ENCODE measurements at regions not wholly inside any gene's neighbourhood (a gene's known extent, or its start where the extent isn't known, plus 50 kb on each side); places are given as distances from the start of the nearest gene placed in this dataset.

- no peak overlapping the region for H4K91ac ChIP-seq (replicated peaks; ENCODE audit: insufficient read length, low read length)
- DNase-seq (ENCODE audit: low read depth in 1 of 2, low spot score in 2 of 2) (no peak), FAIRE-seq (no peak)
- no peaks in the 10 kb centered on the region for H4K20me1 ChIP-seq (replicated peaks in 1 of 2; ENCODE audit: control insufficient read depth in 1 of 2, insufficient read depth in 2 of 2, low read length in 2 of 2)
- H2BK120ac ChIP-seq (replicated peaks; ENCODE audit: low read depth, low read length), result no peak overlapping the region
- no peaks in the 10 kb centered on the region for H3K23me2 ChIP-seq (ENCODE audit: low read depth, low read length)
- H2BK5ac ChIP-seq (ENCODE audit: low read depth, low read length), result no peak overlapping the region
- no peaks in the 10 kb centered on the region for H3K79me1 ChIP-seq (ENCODE audit: low read depth, low read length)
- no peak overlapping the region for H3K23ac ChIP-seq (ENCODE audit: insufficient read length)
- no peak overlapping the region for H3K18ac ChIP-seq (ENCODE audit: extremely low read depth, low read length)
- no peaks in the 10 kb centered on the region for H3K36me3 ChIP-seq (ENCODE audit: control insufficient read depth in 2 of 4, insufficient read depth in 4 of 4, low read length in 3 of 4)
- H3K4me1 ChIP-seq (replicated peaks in 1 of 4; ENCODE audit: control insufficient read depth in 3 of 4, insufficient read depth in 4 of 4, low read length in 3 of 4), result peaks cover 0 to 8% (median 0%) of the 10 kb centered on the region in 4 experiments; a peak in 2 of 7 replicates
- no peak overlapping the region for H2AK5ac ChIP-seq (ENCODE audit: low read depth, low read length)
- no peak overlapping the region for H3K9ac ChIP-seq (replicated peaks in 1 of 4; ENCODE audit: extremely low read depth in 1 of 4, low read depth in 3 of 4, low read length in 3 of 4)
- no peak overlapping the region for H4K8ac ChIP-seq (ENCODE audit: extremely low read depth, insufficient read depth, low read length)
- H3K14ac ChIP-seq (ENCODE audit: insufficient read length), result no peak overlapping the region
- TF ChIP-seq SRF (IDR thresholded peaks at IDR 0.05; ENCODE audit: low read depth, low read length) (no peak), SAP30 (IDR thresholded peaks at IDR 0.05; ENCODE audit: insufficient read depth, insufficient replicate concordance, low read length) (no peak), CTBP2 (IDR thresholded peaks at IDR 0.05; ENCODE audit: borderline replicate concordance, insufficient read depth, insufficient read length, low read length) (no peak), SP2 (IDR thresholded peaks at IDR 0.05; ENCODE audit: low read length) (no peak), CBX8 (IDR thresholded peaks at IDR 0.05; ENCODE audit: borderline replicate concordance, low read depth, low read length) (no peak), RAD21 (IDR thresholded peaks at IDR 0.05 in 1 of 2, conservative IDR thresholded peaks at IDR 0.05 in 1 of 2; ENCODE audit: low read depth in 2 of 2, low read length in 2 of 2) (no peak), GTF2F1 (IDR thresholded peaks at IDR 0.05; ENCODE audit: borderline replicate concordance, low read depth, low read length) (no peak), GABPA (IDR thresholded peaks at IDR 0.05; ENCODE audit: borderline replicate concordance, insufficient read depth, low read length) (no peak), TAF1 (IDR thresholded peaks at IDR 0.05; ENCODE audit: low read depth, low read length) (no peak)
- TF ChIP-seq, protein P1, sequence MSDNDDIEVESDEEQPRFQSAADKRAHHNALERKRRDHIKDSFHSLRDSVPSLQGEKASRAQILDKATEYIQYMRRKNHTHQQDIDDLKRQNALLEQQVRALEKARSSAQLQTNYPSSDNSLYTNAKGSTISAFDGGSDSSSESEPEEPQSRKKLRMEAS (IDR thresholded peaks at IDR 0.05), result no peak
- H3K79me2 ChIP-seq (ENCODE audit: control insufficient read depth in 1 of 2, insufficient read depth in 2 of 2, low read length in 2 of 2), result no peaks in the 10 kb centered on the region
- ChIA-PET CTCF (ENCODE audit: partially characterized antibody) (interaction anchor here (0.7 to 1.3 kb wide), 2 partner anchors 254 to 473 kb away, joined by 3 to 4 read pairs; no protein-coding TSS in a partner anchor), POLR2A (ENCODE audit: partially characterized antibody) (no interaction called here)
- no peak overlapping the region for H2BK15ac ChIP-seq (ENCODE audit: low read length)
- H2AFZ ChIP-seq (ENCODE audit: low read length), result no peak overlapping the region
- no peaks in the 10 kb centered on the region for H3K9me3 ChIP-seq (ENCODE audit: insufficient read depth in 2 of 2, low read depth in 1 of 2, low read length in 1 of 2)
- no peak overlapping the region for H3K4ac ChIP-seq (replicated peaks; ENCODE audit: insufficient read length, low read depth, low read length)
- H4K5ac ChIP-seq (ENCODE audit: insufficient read length, low read depth, low read length), result no peak overlapping the region
- no peak overlapping the region for H2BK12ac ChIP-seq (ENCODE audit: low read depth, low read length)
- no peak overlapping the region for H3K4me2 ChIP-seq (ENCODE audit: insufficient read depth in 1 of 2, low read depth in 2 of 2, low read length in 2 of 2)
- H3K27ac ChIP-seq (ENCODE audit: low read depth, low read length), result no peak overlapping the region
- H3K56ac ChIP-seq (replicated peaks; ENCODE audit: insufficient read length, low read depth, low read length), result no peak overlapping the region
- no peaks in the 10 kb centered on the region for H3K27me3 ChIP-seq (replicated peaks in 1 of 4; ENCODE audit: control insufficient read depth in 3 of 4, extremely low read depth in 1 of 4, insufficient read depth in 3 of 4, low read length in 3 of 4)
- H2BK20ac ChIP-seq (ENCODE audit: low read length), result no peak overlapping the region
- 84% methylated on average over 11 of the region's 11 CpGs; no CpG with 5 or more reads in 1 of the 2 experiments for WGBS, 2 experiments (ENCODE audit: extremely low coverage in 1 of 2, insufficient coverage in 1 of 2, insufficient read length in 1 of 2, insufficient replicate concordance in 2 of 2, low coverage in 1 of 2, low lambda C conversion rate in 2 of 2, missing lambda C conversion rate in 1 of 2)
- H3K4me3 ChIP-seq (ENCODE audit: extremely low read depth in 1 of 4, insufficient read depth in 2 of 4, low read depth in 3 of 4, low read length in 4 of 4), result no peak overlapping the region
Measured at GRCh38 chr16:10261077-10261476, 78.8 kb upstream of the GRIN2A start.

All from H1 (cell line).